HFFc6 (cell line): ENCODE measurements at regions not wholly inside any gene's neighbourhood (a gene's known extent, or its start where the extent isn't known, plus 50 kb on each side); places are given as distances from the start of the nearest gene placed in this dataset.

Source experiments
- DNase-seq: peaks from one replicate; pipeline ENCODE4 v3.0.0-alpha.2; 2018
- H3K27ac Mint-ChIP-seq: 2 replicates; pipeline ENCODE4 v1.8.0; 2020; ENCODE audit warnings: mild to moderate bottlenecking, mixed read lengths
- H3K27me3 Mint-ChIP-seq: 2 replicates; pipeline ENCODE4 v1.8.0; 2021; ENCODE audit warnings: mild to moderate bottlenecking, moderate library complexity, mixed read lengths; ENCODE audit not compliant: insufficient read depth
- H3K36me3 Mint-ChIP-seq: 2 replicates; pipeline ENCODE4 v1.8.0; 2021; ENCODE audit warnings: low read depth, mixed read lengths
- H3K4me1 Mint-ChIP-seq: 2 replicates; pipeline ENCODE4 v1.8.0; 2020; ENCODE audit warnings: low read depth, mixed read lengths
- H3K4me3 Mint-ChIP-seq: 2 replicates; pipeline ENCODE4 v1.8.0; 2020; ENCODE audit warnings: mild to moderate bottlenecking, moderate library complexity, mixed read lengths
- H3K9me3 Mint-ChIP-seq: 2 replicates; pipeline ENCODE4 v1.8.0; 2020; ENCODE audit warnings: mild to moderate bottlenecking, mixed read lengths
- TF ChIP-seq, protein P1 (sequence below): fragments of 200-600 bp; sonication (generic); IDR thresholded peaks from 2 replicates; pipeline ENCODE4 v1.5.0; 2021; ENCODE audit warnings: antibody characterized with exemption, mild to moderate bottlenecking

DNA sequence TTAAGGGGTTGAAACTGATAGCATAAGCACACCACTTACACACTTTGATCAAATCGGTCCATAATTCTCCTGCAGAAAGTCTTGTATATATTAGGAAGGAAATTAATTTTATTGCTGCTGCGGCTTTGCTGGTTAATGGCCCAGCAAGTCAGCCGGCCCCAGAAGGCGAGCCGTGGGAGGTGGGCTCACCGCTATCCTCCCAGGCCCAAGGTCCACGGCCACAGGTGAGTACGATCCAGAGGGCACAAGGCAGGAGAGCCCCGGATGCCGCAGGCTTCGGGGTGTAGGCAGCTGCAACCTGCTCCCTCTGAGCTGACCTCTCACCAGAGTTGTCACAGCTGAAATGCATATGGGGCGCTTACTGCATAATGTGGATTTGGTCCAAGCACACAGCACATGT, 165.7 kb downstream of the TBX5 start:
- TF ChIP-seq, protein P1, sequence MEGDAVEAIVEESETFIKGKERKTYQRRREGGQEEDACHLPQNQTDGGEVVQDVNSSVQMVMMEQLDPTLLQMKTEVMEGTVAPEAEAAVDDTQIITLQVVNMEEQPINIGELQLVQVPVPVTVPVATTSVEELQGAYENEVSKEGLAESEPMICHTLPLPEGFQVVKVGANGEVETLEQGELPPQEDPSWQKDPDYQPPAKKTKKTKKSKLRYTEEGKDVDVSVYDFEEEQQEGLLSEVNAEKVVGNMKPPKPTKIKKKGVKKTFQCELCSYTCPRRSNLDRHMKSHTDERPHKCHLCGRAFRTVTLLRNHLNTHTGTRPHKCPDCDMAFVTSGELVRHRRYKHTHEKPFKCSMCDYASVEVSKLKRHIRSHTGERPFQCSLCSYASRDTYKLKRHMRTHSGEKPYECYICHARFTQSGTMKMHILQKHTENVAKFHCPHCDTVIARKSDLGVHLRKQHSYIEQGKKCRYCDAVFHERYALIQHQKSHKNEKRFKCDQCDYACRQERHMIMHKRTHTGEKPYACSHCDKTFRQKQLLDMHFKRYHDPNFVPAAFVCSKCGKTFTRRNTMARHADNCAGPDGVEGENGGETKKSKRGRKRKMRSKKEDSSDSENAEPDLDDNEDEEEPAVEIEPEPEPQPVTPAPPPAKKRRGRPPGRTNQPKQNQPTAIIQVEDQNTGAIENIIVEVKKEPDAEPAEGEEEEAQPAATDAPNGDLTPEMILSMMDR, result no peak
- H3K36me3 Mint-ChIP-seq, result no peaks in the 10 kb centered on the region
- H3K4me3 Mint-ChIP-seq, result no peak overlapping the region
- no peak overlapping the region for H3K27ac Mint-ChIP-seq
- DNase-seq, result no peak
- peaks cover 13% of the 10 kb centered on the region for H3K4me1 Mint-ChIP-seq
- H3K27me3 Mint-ChIP-seq, result peaks cover 24% of the 10 kb centered on the region
- no peaks in the 10 kb centered on the region for H3K9me3 Mint-ChIP-seq

DNA sequence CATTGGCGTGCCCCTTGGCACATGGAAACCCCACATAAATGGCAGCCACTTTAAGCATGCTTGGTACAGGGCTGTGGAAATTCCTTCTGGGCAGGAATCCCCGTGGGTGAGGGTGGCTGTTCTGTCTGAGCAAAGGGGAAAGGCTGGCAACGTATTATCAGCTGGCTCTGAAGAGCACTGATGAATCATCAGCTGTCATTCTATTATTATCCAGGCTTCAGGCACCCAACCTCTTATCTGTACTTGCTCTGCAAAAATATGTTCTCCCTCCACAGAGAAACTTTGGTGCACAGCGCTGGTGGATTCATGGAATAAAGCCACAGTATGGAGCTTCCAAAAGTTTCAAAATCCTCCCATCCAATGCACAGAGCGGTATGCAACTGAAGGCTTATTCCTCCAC, 167.1 kb downstream of the TBX5 start:
- no peak overlapping the region for H3K27ac Mint-ChIP-seq
- no peak for DNase-seq
- TF ChIP-seq, protein P1, result no peak

DNA sequence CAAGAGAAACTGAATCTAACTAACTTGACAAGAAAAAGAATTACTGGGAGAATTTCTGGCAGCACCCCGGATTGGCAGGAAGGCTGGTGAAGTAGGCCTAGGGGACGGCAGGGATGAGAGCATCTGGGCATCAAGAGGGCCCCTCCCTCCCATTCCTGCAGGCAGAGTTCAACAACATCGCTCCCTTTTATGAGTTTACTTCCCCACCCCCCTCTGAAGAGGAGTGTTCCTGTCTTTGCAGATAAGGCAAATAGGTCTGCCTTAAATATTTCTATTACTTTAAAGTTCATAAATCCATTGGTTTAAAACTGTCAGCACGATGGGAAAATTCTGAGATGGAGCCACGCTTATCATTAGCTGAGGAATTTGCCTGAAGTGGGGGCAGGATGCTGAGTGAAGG, 168.7 kb downstream of the TBX5 start:
- Mint-ChIP-seq H3K4me3 (no peak overlapping the region), H3K27me3 (peaks cover 15% of the 10 kb centered on the region), H3K27ac (no peak overlapping the region), H3K4me1 (peaks cover 13% of the 10 kb centered on the region), H3K36me3 (no peaks in the 10 kb centered on the region), H3K9me3 (no peaks in the 10 kb centered on the region)
- no peak for DNase-seq
- TF ChIP-seq, protein P1, result no peak

More for the DNA sequence above, 167.1 kb downstream of the TBX5 start:
- Mint-ChIP-seq H3K36me3 (no peaks in the 10 kb centered on the region), H3K4me1 (peaks cover 13% of the 10 kb centered on the region), H3K4me3 (no peak overlapping the region), H3K27me3 (peaks cover 16% of the 10 kb centered on the region), H3K9me3 (no peaks in the 10 kb centered on the region)

DNA sequence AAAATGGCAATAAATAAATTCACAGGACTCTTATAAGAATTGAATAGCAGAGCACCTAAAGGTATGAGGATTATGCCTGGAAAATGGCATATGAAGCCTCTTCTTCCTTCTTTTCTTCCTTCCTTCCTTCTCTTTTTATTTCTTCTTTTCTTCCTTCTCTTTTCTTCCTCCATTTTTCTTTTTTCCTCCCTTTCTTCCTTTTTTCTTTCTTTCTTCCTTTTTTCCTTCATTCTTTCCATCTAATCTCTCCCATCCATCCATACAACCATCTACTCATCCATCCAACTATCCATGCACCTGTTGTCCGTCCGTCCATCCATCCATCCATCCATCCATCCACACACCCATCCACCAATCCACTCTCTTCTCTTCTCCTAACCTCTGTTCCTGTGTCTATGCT, 173.8 kb downstream of the TBX5 start:
- H3K27me3 Mint-ChIP-seq, result peaks cover 3% of the 10 kb centered on the region; the same call in 1 of the 2 replicates
- H3K27ac Mint-ChIP-seq, result no peak overlapping the region
- DNase-seq, result no peak
- no peaks in the 10 kb centered on the region for H3K9me3 Mint-ChIP-seq
- H3K4me1 Mint-ChIP-seq, result no peaks in the 10 kb centered on the region
- no peaks in the 10 kb centered on the region for H3K36me3 Mint-ChIP-seq
- TF ChIP-seq, protein P1, result no peak
- no peak overlapping the region for H3K4me3 Mint-ChIP-seq

DNA sequence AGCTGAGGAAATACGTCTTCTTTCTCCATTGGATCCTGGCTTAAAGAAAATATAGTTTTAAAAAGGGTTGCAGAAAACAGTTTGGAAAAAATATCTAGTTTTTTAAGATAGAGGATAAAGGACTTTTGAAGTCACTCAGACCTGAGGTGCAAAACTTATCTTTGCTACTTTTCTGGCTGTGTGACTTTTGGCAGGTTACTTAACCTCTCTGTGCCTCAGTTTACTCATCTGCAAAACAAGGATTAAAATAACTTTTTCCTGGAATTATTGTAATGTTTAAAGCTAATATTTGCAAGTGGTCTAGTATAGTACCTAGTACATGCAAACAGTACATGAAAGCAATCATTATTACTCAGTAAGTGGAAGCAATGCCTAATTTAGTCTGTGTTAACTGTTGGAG, 176.8 kb downstream of the TBX5 start:
- Mint-ChIP-seq H3K36me3 (no peaks in the 10 kb centered on the region), H3K27me3 (peaks cover 14% of the 10 kb centered on the region), H3K4me1 (no peaks in the 10 kb centered on the region), H3K27ac (no peak overlapping the region), H3K9me3 (no peaks in the 10 kb centered on the region), H3K4me3 (no peak overlapping the region)
- DNase-seq, result no peak
- TF ChIP-seq, protein P1, result no peak
